HEK293 (cell line): ENCODE measurements at regions not wholly inside any gene's neighbourhood (a gene's known extent, or its start where the extent isn't known, plus 50 kb on each side); places are given as distances from the start of the nearest gene placed in this dataset.

Experiments
- ATF2 ChIP-seq: fragments of 450-650 bp; formaldehyde crosslinking; IDR thresholded peaks from 2 replicates; pipeline ENCODE4 v1.5.1; 2016; ENCODE audit warnings: missing biosample characterization, missing genetic modification characterization, low read depth
- CTCF ChIP-seq: fragments of 450-650 bp; formaldehyde crosslinking; IDR thresholded peaks from 2 replicates; pipeline ENCODE4 v1.5.1; 2016; ENCODE audit warnings: missing biosample characterization, missing genetic modification characterization
- KLF16 ChIP-seq: fragments of 450-650 bp; formaldehyde crosslinking; IDR thresholded peaks from 2 replicates; pipeline ENCODE4 v1.5.1; 2017; ENCODE audit warnings: missing biosample characterization, missing genetic modification characterization
- PRDM10 ChIP-seq: fragments of 450-650 bp; formaldehyde crosslinking; IDR thresholded peaks from 2 replicates; pipeline ENCODE4 v1.5.1; 2016; ENCODE audit warnings: missing biosample characterization, missing genetic modification characterization
- SCRT1 ChIP-seq: fragments of 450-650 bp; formaldehyde crosslinking; IDR thresholded peaks from 2 replicates; pipeline ENCODE4 v1.5.1; 2016; ENCODE audit warnings: missing biosample characterization, missing genetic modification characterization, borderline replicate concordance
- YY1 ChIP-seq: fragments of 450-650 bp; formaldehyde crosslinking; IDR thresholded peaks from 2 replicates; pipeline ENCODE4 v1.5.1; 2018; ENCODE audit warnings: missing biosample characterization, missing genetic modification characterization
- ZNF169 ChIP-seq: fragments of 450-650 bp; formaldehyde crosslinking; IDR thresholded peaks from 2 replicates; pipeline ENCODE4 v1.5.1; 2016; ENCODE audit warnings: missing biosample characterization, missing genetic modification characterization
- ZNF248 ChIP-seq: fragments of 450-650 bp; formaldehyde crosslinking; IDR thresholded peaks from 2 replicates; pipeline ENCODE4 v1.5.1; 2017; ENCODE audit warnings: missing biosample characterization, missing genetic modification characterization
- ZNF768 ChIP-seq: fragments of 450-650 bp; formaldehyde crosslinking; IDR thresholded peaks from 2 replicates; pipeline ENCODE4 v1.5.1; 2018; ENCODE audit warnings: missing biosample characterization, mild to moderate bottlenecking, missing genetic modification characterization
- ZNF837 ChIP-seq: fragments of 450-650 bp; formaldehyde crosslinking; IDR thresholded peaks from 2 replicates; pipeline ENCODE4 v1.5.1; 2016; ENCODE audit warnings: missing biosample characterization, missing genetic modification characterization

- TF ChIP-seq ZNF169 (tag by site-specific recombination), result no peak
- TF ChIP-seq CTCF (tag by site-specific recombination), result no peak
- no peak for TF ChIP-seq SCRT1 (tag by site-specific recombination)
- TF ChIP-seq ZNF248 (tag by site-specific recombination), result no peak
- TF ChIP-seq ZNF768 (tag by site-specific recombination), result no peak
- TF ChIP-seq ZNF837 (tag by site-specific recombination), result no peak
- TF ChIP-seq ATF2 (tag by site-specific recombination), result no peak
- TF ChIP-seq PRDM10 (tag by site-specific recombination), result no peak
- no peak for TF ChIP-seq KLF16 (tag by site-specific recombination)
- TF ChIP-seq YY1 (tag by site-specific recombination), result no peak
Measured at GRCh38 chr10:130715686-130716670, 579.8 kb downstream of the GLRX3 start.
